Fibroblast of villous mesenchyme (primary cell): ENCODE measurements at regions not wholly inside any gene's neighbourhood (a gene's known extent, or its start where the extent isn't known, plus 50 kb on each side); places are given as distances from the start of the nearest gene placed in this dataset.
"Not testable (repeated sequence)": the region's sequence is repeated elsewhere in the genome, so short reads cannot be mapped to it uniquely, and the experiment has no call there.

Experiments used
- DNase-seq: peaks from one replicate; pipeline ENCODE4 v3.0.0-alpha.2; 2010; ENCODE audit warnings: low read depth
- H3K4me3 ChIP-seq: 2 replicates; pipeline ENCODE4 v1.5.1; 2011; ENCODE audit warnings: low read depth, mild to moderate bottlenecking, low read length
- CTCF ChIP-seq: IDR thresholded peaks from 2 replicates; pipeline ENCODE4 v1.5.1; 2012; ENCODE audit warnings: low read depth, mild to moderate bottlenecking, low read length; ENCODE audit not compliant: insufficient read depth

GRCh38 chr5:127213231-127213630, 77.4 kb upstream of the MEGF10 start:
- TF ChIP-seq CTCF, result no peak
- DNase-seq, result no peak
- no peak overlapping the region for H3K4me3 ChIP-seq

GRCh38 chr5:127216143-127216542, 74.5 kb upstream of the MEGF10 start:
- TF ChIP-seq CTCF, result no peak
- H3K4me3 ChIP-seq, result no peak overlapping the region
- DNase-seq, result no peak

GRCh38 chr5:127216898-127217675, 73.5 kb upstream of the MEGF10 start:
- no peak for DNase-seq
- no peak overlapping the region for H3K4me3 ChIP-seq
- TF ChIP-seq CTCF, result no peak

GRCh38 chr5:127221936-127222335, 68.7 kb upstream of the MEGF10 start:
- DNase-seq, result not testable (repeated sequence)

GRCh38 chr5:127222571-127223156, 67.9 kb upstream of the MEGF10 start:
- DNase-seq, H3K4me3 ChIP-seq: not testable (repeated sequence)

More at GRCh38 chr5:127221936-127222335, 68.7 kb upstream of the MEGF10 start:
- H3K4me3 ChIP-seq, result not testable (repeated sequence)

GRCh38 chr5:127223256-127223974, 67.2 kb upstream of the MEGF10 start:
- no peak overlapping the region for H3K4me3 ChIP-seq
- DNase-seq, result no peak
- TF ChIP-seq CTCF, result no peak

GRCh38 chr5:127227881-127228280, 62.7 kb upstream of the MEGF10 start:
- H3K4me3 ChIP-seq, result no peak overlapping the region
- DNase-seq, result no peak
- TF ChIP-seq CTCF, result no peak
